PFSK-1 (cell line): ENCODE measurements at regions not wholly inside any gene's neighbourhood (a gene's known extent, or its start where the extent isn't known, plus 50 kb on each side); places are given as distances from the start of the nearest gene placed in this dataset.

Experiments
- FOXP2 ChIP-seq: optimal IDR thresholded peaks from 2 replicates; pipeline ENCODE3; 2011; ENCODE audit warnings: borderline replicate concordance, control low read depth, inconsistent platforms; ENCODE audit not compliant: insufficient read depth; ENCODE audit errors: extremely low read length, extremely low read depth
- POLR2AphosphoS5 ChIP-seq: IDR thresholded peaks from 2 replicates; pipeline ENCODE4 v1.6.1; 2012; ENCODE audit warnings: low read depth, mild to moderate bottlenecking, control low read depth, low read length, moderate library complexity
- SIN3A ChIP-seq: IDR thresholded peaks from 2 replicates; pipeline ENCODE4 v1.6.1; 2012; ENCODE audit warnings: mild to moderate bottlenecking, low read length, moderate library complexity, borderline replicate concordance; ENCODE audit not compliant: insufficient read depth
- TAF1 ChIP-seq: IDR thresholded peaks from 2 replicates; pipeline ENCODE4 v1.6.1; 2012; ENCODE audit warnings: low read length, control low read depth, borderline replicate concordance; ENCODE audit not compliant: insufficient read depth
- TF ChIP-seq, protein P1 (sequence below), 2 experiments: IDR thresholded peaks; 2 replicates each; pipeline versions ENCODE4 v1.6.1 to v1.8.0; 2011 to 2012; ENCODE audit warnings: low read depth in 2 of 2, low read length in 2 of 2, control low read depth in 1 of 2, inconsistent platforms in 1 of 2, mild to moderate bottlenecking in 1 of 2, moderate library complexity in 1 of 2; ENCODE audit not compliant: insufficient read depth in 1 of 2

DNA sequence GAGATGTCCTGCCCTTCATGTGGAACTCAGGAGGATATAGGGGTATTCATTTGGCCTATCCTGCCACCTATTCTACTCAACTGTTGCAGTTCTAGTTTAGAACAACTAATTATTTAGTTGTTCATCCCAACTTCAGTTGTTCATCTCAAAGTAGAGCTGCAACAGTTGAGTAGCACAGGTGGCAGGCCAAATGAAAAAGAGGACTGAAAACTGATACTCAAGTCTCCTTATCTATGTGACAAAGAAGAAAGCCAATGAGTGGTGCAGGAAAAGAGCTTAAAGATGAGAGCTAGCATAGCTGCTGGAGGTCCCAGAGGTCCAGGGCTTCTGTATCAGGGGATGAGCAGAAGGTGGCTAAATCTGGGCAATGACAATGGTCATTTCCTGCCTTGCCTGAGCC, 148.9 kb upstream of the KITLG start:
- TF ChIP-seq POLR2AphosphoS5 = no peak
- TF ChIP-seq TAF1 = no peak
- no peak for TF ChIP-seq SIN3A
- no peak for TF ChIP-seq FOXP2
- TF ChIP-seq, protein P1, sequence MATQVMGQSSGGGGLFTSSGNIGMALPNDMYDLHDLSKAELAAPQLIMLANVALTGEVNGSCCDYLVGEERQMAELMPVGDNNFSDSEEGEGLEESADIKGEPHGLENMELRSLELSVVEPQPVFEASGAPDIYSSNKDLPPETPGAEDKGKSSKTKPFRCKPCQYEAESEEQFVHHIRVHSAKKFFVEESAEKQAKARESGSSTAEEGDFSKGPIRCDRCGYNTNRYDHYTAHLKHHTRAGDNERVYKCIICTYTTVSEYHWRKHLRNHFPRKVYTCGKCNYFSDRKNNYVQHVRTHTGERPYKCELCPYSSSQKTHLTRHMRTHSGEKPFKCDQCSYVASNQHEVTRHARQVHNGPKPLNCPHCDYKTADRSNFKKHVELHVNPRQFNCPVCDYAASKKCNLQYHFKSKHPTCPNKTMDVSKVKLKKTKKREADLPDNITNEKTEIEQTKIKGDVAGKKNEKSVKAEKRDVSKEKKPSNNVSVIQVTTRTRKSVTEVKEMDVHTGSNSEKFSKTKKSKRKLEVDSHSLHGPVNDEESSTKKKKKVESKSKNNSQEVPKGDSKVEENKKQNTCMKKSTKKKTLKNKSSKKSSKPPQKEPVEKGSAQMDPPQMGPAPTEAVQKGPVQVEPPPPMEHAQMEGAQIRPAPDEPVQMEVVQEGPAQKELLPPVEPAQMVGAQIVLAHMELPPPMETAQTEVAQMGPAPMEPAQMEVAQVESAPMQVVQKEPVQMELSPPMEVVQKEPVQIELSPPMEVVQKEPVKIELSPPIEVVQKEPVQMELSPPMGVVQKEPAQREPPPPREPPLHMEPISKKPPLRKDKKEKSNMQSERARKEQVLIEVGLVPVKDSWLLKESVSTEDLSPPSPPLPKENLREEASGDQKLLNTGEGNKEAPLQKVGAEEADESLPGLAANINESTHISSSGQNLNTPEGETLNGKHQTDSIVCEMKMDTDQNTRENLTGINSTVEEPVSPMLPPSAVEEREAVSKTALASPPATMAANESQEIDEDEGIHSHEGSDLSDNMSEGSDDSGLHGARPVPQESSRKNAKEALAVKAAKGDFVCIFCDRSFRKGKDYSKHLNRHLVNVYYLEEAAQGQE (IDR thresholded peaks at IDR 0.05; ENCODE audit: insufficient read depth in 1 of 2, low read depth in 2 of 2, low read length in 2 of 2) = no peak
